ENCODE measurements at regions not wholly inside any gene's neighbourhood (a gene's known extent, or its start where the extent isn't known, plus 50 kb on each side); places are given as distances from the start of the nearest gene placed in this dataset.
A peak's percentile ranks its signal among the peaks of the same experiment; 100 is the strongest.
"Not testable (repeated sequence)": the region's sequence is repeated elsewhere in the genome, so short reads cannot be mapped to it uniquely, and the experiment has no call there.

DNA sequence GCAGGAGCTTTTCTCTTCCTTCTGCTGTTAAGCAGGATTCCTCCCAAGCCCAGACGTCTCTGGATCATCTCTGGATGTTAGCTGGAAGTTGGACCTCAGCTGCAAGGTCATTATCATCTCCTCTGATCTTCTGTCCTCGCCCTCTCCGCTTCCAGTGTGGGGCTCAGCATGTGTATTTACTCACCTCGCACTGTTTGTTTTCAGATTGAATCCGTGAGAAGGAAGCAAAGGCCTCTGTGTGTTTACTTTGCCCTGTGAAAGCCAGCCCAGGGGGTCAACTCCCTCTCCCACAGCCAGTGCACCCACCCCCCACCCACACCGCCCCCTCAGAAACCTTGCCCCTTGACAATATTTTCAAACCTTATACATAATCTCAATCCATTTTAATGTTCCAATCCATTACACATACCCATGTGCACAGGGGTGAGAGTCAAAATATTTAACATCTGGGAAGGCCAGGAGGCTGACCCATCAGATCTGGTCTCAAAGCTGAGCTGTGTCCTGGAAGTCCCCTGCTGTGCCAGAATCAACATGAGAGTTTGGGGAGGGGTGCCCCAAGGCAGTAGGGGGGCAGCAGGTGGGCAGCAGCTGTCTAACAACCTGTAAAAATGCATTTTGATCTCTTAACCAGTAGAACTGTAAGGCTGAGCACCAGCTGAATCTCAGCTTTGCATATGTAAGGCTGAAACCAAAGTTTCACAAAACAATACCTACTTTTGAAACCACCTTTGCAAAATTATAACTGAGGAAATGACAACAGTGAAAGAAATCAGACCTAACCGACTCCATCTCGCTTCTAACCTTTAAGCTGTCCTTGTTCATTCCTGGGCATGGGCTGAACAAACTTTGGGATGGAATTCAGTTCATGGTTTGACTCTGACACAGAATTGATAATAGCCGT is 157.9 kb downstream of the ZNF664 start:
- no peak for DNase-seq (ENCODE audit: low read depth)

DNA sequence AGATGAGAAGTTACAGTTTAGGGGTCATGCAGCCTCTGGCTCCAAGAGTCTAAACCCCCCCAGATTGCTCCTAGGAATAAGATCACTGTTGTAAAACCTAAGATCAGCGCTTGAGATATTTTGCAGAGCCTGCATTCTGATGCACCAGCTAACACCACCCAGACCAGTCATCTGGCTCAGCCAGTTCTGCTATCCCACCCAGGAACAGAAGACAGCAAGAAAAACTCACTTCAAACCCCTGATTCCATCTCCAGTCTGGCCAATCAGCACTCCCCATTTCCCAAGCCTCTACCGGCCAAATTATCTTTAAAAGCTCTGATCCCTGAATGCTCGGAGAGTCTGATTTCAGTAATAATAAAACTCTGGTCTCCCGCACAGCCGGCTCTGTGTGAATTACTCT is 158.6 kb downstream of the ZNF664 start:
- DNase-seq (ENCODE audit: low read depth) = no peak

DNA sequence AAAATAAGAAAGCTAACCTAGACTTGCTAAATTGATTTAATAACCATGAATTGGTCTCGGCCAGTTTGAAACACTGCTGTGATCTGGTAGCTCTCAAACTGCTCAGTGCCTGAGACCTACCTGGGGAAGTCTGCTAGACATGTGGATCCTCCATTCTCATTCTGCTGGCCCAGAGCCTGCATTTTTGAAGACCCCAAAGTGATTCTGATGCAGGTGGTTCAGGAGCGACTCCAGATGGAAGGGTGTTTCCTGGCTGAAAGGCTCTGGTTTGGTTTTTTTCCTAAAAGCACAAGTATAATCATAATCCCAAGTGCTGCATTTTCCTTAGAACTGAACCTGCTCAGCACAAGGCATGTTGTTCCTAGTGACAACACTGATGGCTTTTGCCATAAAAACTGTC is 159.5 kb downstream of the ZNF664 start:
- no peak for DNase-seq (ENCODE audit: low read depth)

DNA sequence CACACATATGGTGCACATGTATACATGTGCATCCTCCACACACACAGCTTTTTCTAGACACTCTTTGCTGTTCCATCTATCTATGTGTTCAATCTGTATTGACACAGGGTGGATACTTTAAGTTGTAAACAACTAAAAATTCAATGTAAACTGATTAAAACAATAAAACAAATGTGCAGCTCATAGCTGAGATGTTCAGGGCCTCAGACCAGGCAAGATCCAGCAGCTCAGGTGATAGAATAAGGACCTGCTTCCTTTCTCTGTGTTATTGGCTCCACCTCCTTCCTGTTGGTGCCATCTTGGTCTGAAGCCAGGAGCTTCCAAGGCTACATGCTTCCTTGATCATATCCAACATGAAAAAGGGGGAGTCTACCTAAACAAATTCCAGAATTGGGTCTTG is 158.1 kb upstream of the RFLNA start:
- DNase-seq (ENCODE audit: low read depth) = no peak

DNA sequence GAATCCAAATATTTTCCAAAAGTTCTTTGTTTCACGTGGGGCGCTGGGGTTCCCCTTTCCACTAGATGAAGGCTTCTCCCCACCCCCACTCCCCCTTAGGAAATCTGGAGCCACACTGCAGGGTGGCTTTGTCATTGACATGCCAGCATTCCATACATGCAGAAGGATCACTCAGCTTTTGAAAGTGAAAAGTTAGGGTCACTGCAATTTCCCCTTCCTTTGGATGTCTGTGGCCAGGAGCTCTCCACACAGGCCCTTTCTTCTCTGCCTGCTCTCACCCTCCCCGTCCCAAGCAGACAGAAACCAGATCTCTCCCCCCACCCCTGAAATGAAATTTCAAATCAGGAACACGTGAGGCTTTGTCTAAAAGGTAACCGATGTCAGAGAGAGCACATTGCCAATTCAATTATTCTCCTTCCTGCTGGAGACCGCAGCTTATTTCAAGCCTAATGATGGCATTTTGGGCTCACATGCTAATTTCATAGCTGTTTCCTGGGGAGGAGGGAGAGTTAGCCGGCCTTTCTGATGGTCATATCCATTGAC is 153.9 kb upstream of the RFLNA start:
- no peak for DNase-seq (ENCODE audit: low read depth)

DNA sequence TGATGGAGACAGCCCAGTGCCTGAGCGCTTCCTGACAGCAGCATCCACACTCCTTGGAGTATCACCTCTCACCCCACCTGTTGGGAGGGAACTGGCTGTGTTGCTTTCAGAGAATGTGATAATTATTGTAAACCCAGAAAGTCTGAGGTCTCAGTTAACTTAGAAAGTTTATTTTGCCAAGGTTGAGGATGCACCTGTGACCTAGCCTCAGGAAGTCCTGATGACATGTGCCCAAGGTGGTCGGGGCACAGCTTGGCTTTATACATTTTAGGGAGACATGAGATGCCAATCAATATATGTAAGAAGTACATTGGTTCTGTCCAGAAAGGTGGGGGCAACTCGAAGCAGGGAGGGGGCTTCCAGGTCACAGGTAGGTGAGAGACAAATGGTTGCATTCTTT is 153.3 kb upstream of the RFLNA start:
- not testable (repeated sequence) for DNase-seq (ENCODE audit: low read depth)

DNA sequence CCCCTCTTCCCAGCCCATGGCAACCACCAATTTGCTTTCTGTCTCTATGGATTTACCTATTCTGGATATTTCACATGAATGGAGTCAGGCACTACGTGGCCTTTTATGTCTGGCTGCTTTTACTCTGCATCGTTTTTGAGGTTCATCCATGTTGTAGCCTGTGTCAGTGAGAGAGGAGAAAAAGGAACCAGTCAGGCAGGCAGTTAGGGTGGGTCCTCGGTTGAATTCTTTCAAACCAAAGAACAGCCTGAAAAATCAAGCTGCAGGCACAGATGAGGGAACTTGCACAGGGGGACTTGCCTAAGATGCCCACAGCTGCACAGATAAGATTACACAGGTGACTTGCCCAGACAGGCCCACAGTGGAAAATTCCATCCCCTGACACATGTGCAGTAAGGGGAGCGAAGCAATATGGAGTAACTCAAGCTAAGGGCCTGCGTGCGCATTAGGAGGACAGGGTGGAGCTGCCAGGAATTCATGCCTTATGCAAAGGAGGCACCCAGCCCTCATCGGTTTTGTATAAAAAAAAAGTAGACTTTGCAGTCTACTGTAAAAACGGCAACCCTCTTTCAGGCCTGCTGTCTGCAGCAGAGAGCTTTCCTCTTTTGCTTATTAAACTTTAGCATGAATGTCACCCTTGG is 152.4 kb upstream of the RFLNA start:
- DNase-seq (ENCODE audit: low read depth) = no peak

DNA sequence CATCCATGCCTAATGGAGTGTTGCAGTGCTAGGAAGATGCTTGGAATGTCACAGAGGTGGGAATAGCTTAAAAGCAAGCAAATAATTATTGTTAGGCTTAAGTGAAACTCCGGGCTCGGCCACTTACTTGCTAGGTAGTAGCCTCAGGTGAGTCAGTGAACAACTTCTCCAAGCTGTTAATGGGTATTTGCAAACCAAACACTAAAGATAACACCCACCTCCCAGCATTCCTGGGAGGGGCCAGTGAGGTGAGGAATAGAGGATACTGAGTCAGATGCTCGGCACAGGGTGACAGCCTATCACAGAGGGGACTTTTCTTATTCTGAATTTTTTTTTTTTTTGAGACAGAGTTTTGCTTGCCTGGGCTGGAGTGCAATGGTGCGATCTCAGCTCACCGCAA is 151.2 kb upstream of the RFLNA start:
- no peak for DNase-seq (ENCODE audit: low read depth)

DNA sequence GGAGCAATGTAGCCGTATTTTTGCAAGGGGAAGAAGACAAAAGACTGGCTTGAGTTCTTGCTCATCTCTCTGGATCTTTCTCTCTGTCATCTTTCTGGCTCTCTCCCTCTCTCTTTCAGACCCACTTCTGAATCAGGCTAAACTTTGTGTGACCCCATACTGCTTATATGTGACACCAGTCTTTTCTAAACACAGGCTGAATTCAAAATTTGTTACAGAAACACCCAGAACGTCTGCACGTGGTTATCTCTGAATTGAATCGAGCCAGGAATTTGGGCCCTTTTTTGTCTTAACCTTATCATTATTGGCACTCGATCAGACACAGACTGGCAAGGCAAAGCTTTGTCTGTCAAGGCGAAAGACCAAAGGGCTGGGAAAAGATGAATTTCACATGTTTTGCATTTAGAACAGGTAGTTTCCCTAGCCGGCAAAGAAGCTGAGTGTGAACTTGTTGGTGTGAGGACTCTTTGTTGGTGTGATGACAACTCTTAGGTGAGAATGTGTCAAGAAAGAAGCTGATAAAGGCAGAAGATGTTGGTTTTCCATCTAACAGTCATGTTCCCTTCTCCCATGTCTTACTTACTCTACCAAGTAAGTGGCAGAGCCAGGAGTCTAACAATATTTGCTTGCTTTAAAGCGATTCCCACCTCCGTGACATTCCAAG is 150.2 kb upstream of the RFLNA start:
- no peak for DNase-seq (ENCODE audit: low read depth)

DNA sequence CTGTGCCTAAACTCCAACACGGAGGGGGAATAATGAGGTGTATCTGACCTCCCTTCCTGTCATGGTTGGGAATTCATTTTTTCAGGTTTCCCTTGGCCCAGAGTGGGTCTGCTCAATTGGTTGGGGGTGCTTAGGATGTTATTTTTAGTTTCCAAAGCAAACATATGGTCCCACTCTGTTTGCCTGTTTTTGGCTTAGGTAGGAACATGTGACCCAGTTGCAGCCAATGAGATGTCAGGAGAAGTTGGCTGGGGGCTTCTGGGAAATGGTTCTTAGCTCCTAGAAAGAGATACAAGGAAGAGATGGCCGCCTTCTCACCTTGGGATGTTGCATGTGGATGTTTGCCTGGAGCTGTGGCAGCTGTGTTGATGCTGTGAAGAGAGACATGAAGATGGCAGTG is 147.9 kb upstream of the RFLNA start:
- no peak for DNase-seq (ENCODE audit: low read depth)

DNA sequence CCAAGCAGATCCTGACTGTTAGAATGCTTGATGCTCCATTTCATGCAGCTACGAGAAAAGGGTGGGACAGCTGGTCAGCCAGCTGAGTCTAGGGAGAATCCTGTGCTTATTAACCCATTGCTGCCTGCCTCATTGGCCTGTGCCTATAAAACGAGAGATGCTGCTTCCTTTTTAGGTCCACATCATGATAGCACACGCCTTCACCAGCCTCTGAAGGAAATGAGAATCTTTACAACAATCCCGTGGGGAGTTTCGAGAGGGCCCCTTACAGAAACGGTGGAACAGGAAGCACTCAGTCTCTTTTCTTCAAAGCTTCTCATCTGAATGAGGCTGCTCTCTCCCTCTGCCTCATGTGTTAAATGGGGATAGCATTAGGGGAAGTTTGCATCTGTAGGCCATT is 147.3 kb upstream of the RFLNA start:
- DNase-seq (ENCODE audit: low read depth) = no peak

DNA sequence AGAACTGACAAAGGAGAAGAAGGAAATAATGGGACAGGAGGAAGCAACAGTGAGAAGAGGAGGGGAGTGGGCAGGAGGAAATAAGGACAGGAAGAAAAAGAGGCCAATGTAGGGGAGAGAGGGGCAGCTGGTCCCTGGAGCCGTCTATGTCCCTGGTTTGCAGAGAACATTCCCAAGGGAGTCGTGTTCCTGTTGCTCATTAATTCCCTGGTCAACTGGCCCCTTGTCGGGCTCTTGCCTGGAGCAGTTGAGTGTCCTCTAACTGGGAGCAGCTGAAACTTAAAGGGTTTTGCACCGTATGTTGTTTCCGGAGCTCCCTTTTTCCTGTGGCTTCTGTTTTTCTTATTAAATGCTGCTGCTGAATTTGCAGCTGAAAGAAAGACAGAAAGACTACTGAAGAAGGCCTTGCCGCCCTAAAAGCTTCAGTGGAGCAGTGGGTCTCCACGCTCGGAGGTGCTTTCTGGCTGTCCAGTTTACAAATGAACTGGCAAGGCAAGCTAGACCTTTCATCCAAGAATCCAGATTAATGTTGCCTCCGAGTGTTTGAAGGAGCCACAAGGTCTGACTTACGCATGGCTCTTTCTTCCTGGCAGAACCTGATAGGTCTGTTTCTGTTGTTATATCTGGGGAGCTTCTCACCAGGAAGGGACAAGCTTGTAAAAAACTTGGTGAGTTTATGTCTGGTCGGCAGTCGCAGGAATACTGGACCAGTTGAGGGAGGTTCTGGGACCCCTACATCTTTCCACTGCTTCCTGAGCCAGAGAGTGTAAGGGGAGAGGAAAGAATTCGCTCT is 146.2 kb upstream of the RFLNA start:
- DNase-seq (ENCODE audit: low read depth) = peak; percentile 32

DNA sequence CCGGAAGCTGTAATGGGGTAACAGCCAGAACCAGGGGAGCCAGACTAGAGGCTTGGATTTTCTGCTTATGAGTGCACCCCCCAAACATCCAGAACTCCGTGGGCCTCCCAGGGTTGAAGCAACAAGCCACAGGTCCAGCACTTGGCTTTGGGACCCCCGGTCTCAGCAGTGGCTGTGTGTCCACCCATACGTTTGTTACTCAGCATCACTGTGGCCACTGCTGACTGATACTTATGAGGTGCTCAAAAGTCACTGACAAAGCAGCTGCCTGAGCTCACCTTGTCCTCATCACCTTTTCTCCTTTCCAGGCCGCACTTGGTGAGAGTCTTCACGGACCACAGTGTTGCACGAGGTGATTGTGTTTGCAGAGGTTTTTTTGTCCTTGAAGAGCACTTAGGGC is 145.6 kb upstream of the RFLNA start:
- no peak for DNase-seq (ENCODE audit: low read depth)

DNA sequence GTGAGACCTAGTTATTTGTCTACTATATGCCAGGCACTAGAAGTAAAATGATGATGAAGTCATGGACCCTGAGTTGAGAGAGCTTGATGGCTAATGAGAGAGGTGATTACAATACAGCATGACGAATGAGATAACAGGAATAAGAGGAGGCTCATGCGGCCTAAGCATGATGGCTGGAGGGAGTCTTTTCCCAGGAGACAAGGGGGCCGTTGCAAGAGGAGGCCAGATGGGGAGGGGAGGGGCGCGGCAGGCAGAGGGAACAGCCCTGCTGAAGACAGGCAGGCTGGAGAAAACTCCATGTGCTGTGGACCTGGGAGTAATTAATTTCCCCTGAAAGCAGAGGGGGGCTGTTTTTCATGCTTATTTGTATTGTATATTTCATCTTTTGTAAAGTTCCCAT is 144.7 kb upstream of the RFLNA start:
- DNase-seq (ENCODE audit: low read depth) = no peak

DNA sequence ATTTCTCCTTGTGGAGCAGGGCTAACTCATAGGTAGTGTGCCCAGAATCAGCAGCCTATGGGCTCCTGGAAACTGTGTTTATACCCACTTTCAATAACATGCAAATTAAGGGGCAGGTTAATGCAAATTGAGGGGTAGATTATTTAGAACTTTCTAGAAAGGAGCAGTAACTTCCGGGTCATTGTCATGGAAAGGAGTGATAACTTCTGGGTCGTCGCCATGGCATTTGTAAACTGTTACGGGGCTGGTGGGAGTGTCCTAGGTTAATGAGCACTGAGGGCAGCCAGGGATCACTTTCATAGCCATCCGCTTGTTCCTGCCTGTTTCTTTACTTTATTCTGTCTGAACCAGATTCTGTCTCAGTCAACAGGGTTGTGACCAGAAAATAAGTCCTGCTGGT is 143.3 kb upstream of the RFLNA start:
- no peak for DNase-seq (ENCODE audit: low read depth)

DNA sequence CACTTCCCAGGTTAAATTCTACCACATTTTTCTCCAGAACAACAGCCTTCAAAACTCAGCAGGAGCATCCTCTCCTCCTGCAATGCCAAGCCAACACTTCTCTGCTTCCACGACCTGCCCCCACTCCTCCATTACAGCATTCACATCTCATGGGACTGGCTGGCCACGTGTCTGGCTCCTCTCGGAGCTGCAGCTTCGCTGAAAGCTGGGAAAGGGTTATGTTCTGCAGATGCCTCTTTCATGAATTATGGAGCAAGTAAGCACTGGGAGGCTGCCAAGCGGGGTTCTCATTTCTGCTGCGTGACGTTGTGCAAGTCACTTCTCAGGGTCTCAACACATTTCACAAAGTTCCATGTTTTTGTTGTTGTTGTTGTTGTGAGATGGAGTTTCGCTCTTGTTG is 142.2 kb upstream of the RFLNA start:
- DNase-seq (ENCODE audit: low read depth) = no peak

DNA sequence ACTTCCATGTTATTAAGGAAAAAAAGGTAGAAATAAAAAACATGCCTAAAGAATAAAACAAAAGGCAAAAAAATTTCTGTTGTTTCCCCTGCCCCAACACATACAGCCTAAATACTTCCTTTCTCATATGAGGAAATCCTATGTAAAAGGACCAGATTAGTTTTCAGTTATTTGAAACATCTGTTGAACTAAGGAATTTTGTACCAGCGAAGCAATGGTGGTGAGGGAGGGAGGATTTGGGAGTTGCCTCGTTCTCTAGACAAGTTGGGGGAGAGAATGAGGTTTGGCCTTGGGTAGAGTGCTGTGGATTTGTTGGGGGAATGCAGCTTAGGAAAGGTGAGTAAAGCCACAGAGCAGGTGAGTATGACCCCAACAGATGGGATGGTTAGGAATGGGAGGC is 141.5 kb upstream of the RFLNA start:
- DNase-seq (ENCODE audit: low read depth) = no peak

DNA sequence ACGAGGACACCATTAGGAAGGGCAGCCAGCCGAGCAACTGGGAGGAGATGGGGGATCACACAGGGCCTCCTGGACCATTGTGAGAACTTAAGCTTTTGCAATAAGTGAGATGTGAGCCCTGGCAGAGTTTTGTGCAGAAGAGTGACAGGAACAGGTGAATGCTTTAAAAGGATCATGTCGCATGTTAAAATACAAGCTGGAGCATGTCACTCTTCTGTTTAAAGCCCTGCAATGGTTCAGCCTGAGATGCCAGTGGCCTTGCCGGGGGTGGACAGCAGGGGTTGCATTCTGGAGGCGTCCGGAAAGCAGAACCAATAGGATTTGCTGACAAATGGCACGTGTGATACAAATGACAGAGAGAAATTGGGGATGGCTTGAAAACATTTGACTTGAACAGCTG is 137.5 kb upstream of the RFLNA start:
- no peak for DNase-seq (ENCODE audit: low read depth)

DNA sequence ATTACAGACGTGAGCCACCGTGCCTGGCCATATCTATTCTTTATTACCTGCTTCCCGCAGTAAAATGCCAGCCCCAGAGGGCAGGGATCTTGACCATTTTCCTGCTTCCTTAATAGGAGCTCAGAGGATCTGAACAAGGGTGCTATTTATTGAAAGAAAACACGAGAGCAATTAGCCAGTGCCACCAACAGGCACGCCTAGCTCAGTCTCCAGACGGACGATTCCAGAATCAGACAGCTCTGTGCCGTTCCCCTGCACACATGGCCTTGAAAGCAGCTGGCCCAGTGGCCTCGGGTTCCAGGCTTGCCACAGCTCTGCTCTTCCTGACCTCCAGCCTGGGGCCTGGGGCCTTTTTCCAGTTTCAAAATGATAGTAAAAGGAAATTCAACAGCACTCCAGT is 135.2 kb upstream of the RFLNA start:
- DNase-seq (ENCODE audit: low read depth) = peak; percentile 49

DNA sequence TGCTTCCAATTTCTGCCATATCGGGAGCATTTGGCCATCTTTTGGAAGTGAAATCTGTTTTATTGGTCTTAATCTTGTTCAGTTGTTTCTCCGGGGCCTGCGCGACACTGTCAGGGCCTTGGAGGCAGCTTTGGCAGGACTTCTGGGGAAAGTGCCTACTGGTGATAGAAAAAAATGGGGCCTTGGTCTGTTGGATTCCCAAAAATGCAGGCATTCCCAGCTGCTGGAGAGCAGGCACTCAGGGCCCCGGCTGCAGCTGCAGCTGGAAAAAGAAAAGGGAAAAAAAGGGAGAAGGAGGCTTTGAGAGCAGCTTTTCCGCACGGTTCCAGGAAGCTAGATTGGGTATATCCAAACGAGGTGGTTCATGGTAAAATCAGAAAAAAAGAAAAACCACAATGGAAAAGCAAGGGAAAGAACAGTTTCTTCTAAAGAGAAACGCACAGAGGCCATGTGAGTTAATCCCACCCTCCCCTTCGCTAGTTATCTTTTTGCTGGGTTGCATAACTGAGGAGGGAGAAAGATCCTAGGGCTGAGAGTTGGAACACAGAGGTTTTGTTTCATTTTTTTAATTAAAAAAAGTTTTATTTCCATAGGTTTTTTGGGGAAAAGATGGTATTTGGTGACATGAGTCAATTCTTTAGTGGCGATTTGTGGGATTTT is 134.7 kb upstream of the RFLNA start:
- peak; percentile 8 for DNase-seq (ENCODE audit: low read depth)

DNA sequence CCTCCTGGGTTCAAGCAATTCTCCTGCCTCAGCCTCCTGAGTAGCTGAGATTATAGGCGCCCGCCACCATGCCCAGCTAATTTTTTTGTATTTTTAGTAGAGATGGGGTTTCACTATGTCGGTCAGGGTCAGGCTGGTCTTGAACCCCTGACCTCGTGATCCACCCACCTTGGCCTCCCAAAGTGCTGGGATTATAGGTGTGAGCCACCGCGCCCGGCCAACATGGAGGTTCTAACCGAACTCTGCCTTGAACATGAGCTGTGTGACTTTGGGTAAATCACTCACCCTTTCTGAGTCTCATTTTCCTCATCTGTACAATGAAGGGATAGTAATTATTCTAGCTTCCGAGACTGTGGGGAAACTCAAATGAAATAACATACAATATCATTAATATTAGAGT is 133.5 kb upstream of the RFLNA start:
- not testable (repeated sequence) for DNase-seq (ENCODE audit: low read depth)
